ENCODE measurements at regions not wholly inside any gene's neighbourhood (a gene's known extent, or its start where the extent isn't known, plus 50 kb on each side); places are given as distances from the start of the nearest gene placed in this dataset.

GRCh38 chr3:150145659-150146058, 175.0 kb upstream of the PFN2 start:
- H3K79me1 ChIP-seq (ENCODE audit: low read depth in 1 of 2, low read length in 2 of 2), result no peaks in the 10 kb centered on the region; a peak in 1 of 4 replicates
- H3K9me1 ChIP-seq (ENCODE audit: insufficient read depth, low read length), result peaks cover 15% of the 10 kb centered on the region
- H3K27ac ChIP-seq (ENCODE audit: insufficient read depth, low read length), result no peak overlapping the region
- H2AK5ac ChIP-seq (ENCODE audit: low read depth, low read length), result peak overlapping the region; percentile 43; the same call in 1 of the 2 replicates
- in situ Hi-C loops (cut with MboI; ENCODE audit: low sequenced_read_pairs) (no loop called here), intact Hi-C loops (cut with micrococcal nuclease) (no loop called here), dilution Hi-C loops (cut with HindIII; ENCODE audit: low sequenced_read_pairs, unreplicated experiment) (no loop called here)
- H2BK5ac ChIP-seq (ENCODE audit: low read depth, low read length, poor library complexity, severe bottlenecking), result peak overlapping the region; percentile 1
- H2BK15ac ChIP-seq (ENCODE audit: low read depth, low read length), result peak overlapping the region; percentile 69; the same call in 2 of the 3 replicates
- peak overlapping the region; percentile 22; the same call in 1 of the 2 replicates for H2BK20ac ChIP-seq (ENCODE audit: low read depth, low read length)
- H2BK120ac ChIP-seq (ENCODE audit: low read depth, low read length), result peak overlapping the region; percentile 69
- no peak overlapping the region for H3K9ac ChIP-seq (ENCODE audit: low read depth, low read length)
- peak overlapping the region; percentile 62 for H2AFZ ChIP-seq (replicated peaks; ENCODE audit: low read length, poor library complexity)
- H2AK9ac ChIP-seq (replicated peaks; ENCODE audit: low read depth, low read length, poor library complexity), result no peak overlapping the region
- no peaks in the 10 kb centered on the region; the same call in 1 of the 2 replicates for H4K20me1 ChIP-seq (ENCODE audit: insufficient read depth, low read length)
- no peaks in the 10 kb centered on the region for H3K27me3 ChIP-seq (ENCODE audit: control insufficient read depth, insufficient read depth, low read length)
- ChIA-PET POLR2A (ENCODE audit: unreplicated experiment) (no interaction called here), CTCF (no interaction called here)
- no peak overlapping the region for H3K4me3 ChIP-seq (ENCODE audit: insufficient read depth, low read depth, low read length)
- DNase-seq (peak; percentile 64), ATAC-seq (ENCODE audit: low read depth) (no peak)
- H4K5ac ChIP-seq (ENCODE audit: low read depth, low read length), result no peak overlapping the region
- H3K36me3 ChIP-seq (ENCODE audit: control insufficient read depth, insufficient read depth, low read length), result no peaks in the 10 kb centered on the region
- TF ChIP-seq CEBPB (IDR thresholded peaks at IDR 0.05; ENCODE audit: low read depth, low read length) (peak; percentile 38; the same call in 1 of the 2 replicates), USF2 (IDR thresholded peaks at IDR 0.05; ENCODE audit: low read depth, low read length) (no peak)
- H3K4me1 ChIP-seq (ENCODE audit: control insufficient read depth, insufficient read depth, low read length), result peaks cover 22% of the 10 kb centered on the region
- H3K4me2 ChIP-seq (ENCODE audit: low read depth, low read length), result no peak overlapping the region
- no peaks in the 10 kb centered on the region for H3K9me3 ChIP-seq (ENCODE audit: control insufficient read depth, insufficient read depth, low read length)
- 0 out of 4 replicates have a peak overlapping the region, but pooled peaks of 1 of the 2 experiments have one; percentile 0 for H4K8ac ChIP-seq (ENCODE audit: low read depth in 2 of 2, low read length in 2 of 2)
- no TSS peak for BruUV-seq (replicated peaks)
- H3K14ac ChIP-seq (replicated peaks; ENCODE audit: low read depth, low read length), result peak overlapping the region; percentile 39
- H3K18ac ChIP-seq (ENCODE audit: low read depth, low read length), result no peak overlapping the region
- H3K23ac ChIP-seq (ENCODE audit: low read depth, low read length), result no peak overlapping the region
- peak overlapping the region; percentile 11; the same call in 1 of the 2 replicates for H3K4ac ChIP-seq (ENCODE audit: low read depth, low read length)
- no peak overlapping the region; the same call in 1 of the 2 replicates for H4K91ac ChIP-seq (ENCODE audit: insufficient read depth, low read depth, low read length)
- 100% methylated on average over 2 of the region's 3 CpGs; no CpG with 5 or more reads in 1 of the 2 experiments for WGBS, 2 experiments (ENCODE audit: extremely low coverage in 2 of 2, insufficient read length in 1 of 2)
- H3K56ac ChIP-seq (ENCODE audit: extremely low read depth, insufficient read depth, low read length), result no peak overlapping the region; the same call in 1 of the 2 replicates

Data from IMR-90 (cell line).